GM12878 (cell line): ENCODE measurements at regions not wholly inside any gene's neighbourhood (a gene's known extent, or its start where the extent isn't known, plus 50 kb on each side); places are given as distances from the start of the nearest gene placed in this dataset.

ENCODE experiments used
- ATAC-seq: fragments of 200-7000 bp; cut with Tn5 transposase; 3 replicates; pipeline ENCODE4 v1.9.1; 2020; ENCODE audit warnings: mild to moderate bottlenecking, moderate library complexity
- BruUV-seq: library from RNA; stranded (reverse); fragments of 400-500 nt; replicated peaks from 2 replicates; lab custom pipeline; 2021; lab: Mats Ljungman, UMichigan
- CTCF ChIA-PET: fragments of 300-600 bp; sonication (Branson Sonifier 250); formaldehyde crosslinking; extraction: SDS; loops from one replicate; lab custom pipeline; 2021; ENCODE audit warnings: inconsistent platforms; lab: Yijun Ruan, JAX
- POLR2A ChIA-PET: fragments of 350-600 bp; formaldehyde crosslinking; extraction: SDS; loops from one replicate; lab custom pipeline; 2021; ENCODE audit warnings: inconsistent platforms; lab: Charles Lee
- RAD21 ChIA-PET: fragments of 300-600 bp; sonication (Branson Sonifier 250); formaldehyde crosslinking; loops from one replicate; lab custom pipeline; 2023; ENCODE audit warnings: antibody characterized with exemption; ENCODE audit not compliant: unreplicated experiment; lab: Charles Lee
- SMC1A ChIA-PET: fragments of 300-600 bp; sonication (Branson Sonifier 250); formaldehyde crosslinking; loops from one replicate; lab custom pipeline; 2023; ENCODE audit not compliant: unreplicated experiment, uncharacterized antibody; lab: Charles Lee
- DNase-seq: peaks from one replicate; pipeline ENCODE4 v3.0.0-alpha.2; 2011; ENCODE audit warnings: low read depth, low spot score
- FAIRE-seq: peaks from 3 replicates; lab custom pipeline; 2011; peaks lifted over from hg19 to GRCh38; lab: Jason Lieb, UNC
- H2AFZ ChIP-seq: 2 replicates; pipeline ENCODE4 v1.6.0; 2011; ENCODE audit warnings: low read depth, low read length, control low read depth; ENCODE audit not compliant: control insufficient read depth
- H3K27ac ChIP-seq: 2 replicates; pipeline ENCODE4 v1.5.1; 2011; ENCODE audit warnings: control low read depth; ENCODE audit not compliant: control insufficient read depth, insufficient read depth
- H3K27me3 ChIP-seq, 2 experiments: replicated peaks in 1 of 2; 2 replicates each; pipeline versions ENCODE4 v1.6.0 to v1.6.1; 2011; ENCODE audit warnings: low read length in 1 of 2; ENCODE audit not compliant: control insufficient read depth in 2 of 2, insufficient read depth in 2 of 2
- H3K36me3 ChIP-seq, 2 experiments: 2 replicates each; pipeline ENCODE4 v1.5.1; 2011; ENCODE audit warnings: low read length in 1 of 2; ENCODE audit not compliant: control insufficient read depth in 2 of 2, insufficient read depth in 2 of 2
- H3K4me1 ChIP-seq: 2 replicates; pipeline ENCODE4 v1.6.1; 2011; ENCODE audit warnings: mild to moderate bottlenecking, low read length, moderate library complexity, mixed read lengths; ENCODE audit not compliant: control insufficient read depth, insufficient read depth
- H3K4me2 ChIP-seq: 2 replicates; pipeline ENCODE4 v1.6.0; 2011; ENCODE audit warnings: control low read depth; ENCODE audit not compliant: control insufficient read depth, insufficient read depth
- H3K4me3 ChIP-seq: fragments of 200-600 bp; sonication (generic); 2 replicates; pipeline ENCODE4 v1.5.1; 2016
- H3K79me2 ChIP-seq: 2 replicates; pipeline ENCODE4 v1.6.0; 2011; ENCODE audit warnings: low read length; ENCODE audit not compliant: control insufficient read depth, insufficient read depth
- H3K9ac ChIP-seq: 2 replicates; pipeline ENCODE4 v1.8.0; 2011; ENCODE audit warnings: low read length, control low read depth, mixed read lengths; ENCODE audit not compliant: control insufficient read depth, insufficient read depth
- H3K9me3 ChIP-seq: replicated peaks from 3 replicates; pipeline ENCODE4 v1.5.1; 2011; ENCODE audit warnings: mild to moderate bottlenecking, low read length; ENCODE audit not compliant: control insufficient read depth, insufficient read depth
- H4K20me1 ChIP-seq: 2 replicates; pipeline ENCODE4 v1.6.0; 2011; ENCODE audit not compliant: control insufficient read depth, insufficient read depth
- IKZF2 ChIP-seq, 2 experiments: fragments of 450-650 bp; IDR thresholded peaks; 2 replicates each; pipeline ENCODE4 v1.6.1; 2017; ENCODE audit warnings: mild to moderate bottlenecking in 2 of 2, moderate library complexity in 2 of 2
- RFX5 ChIP-seq: IDR thresholded peaks from 2 replicates; pipeline ENCODE4 v1.6.1; 2011; ENCODE audit warnings: low read depth, low read length, improper control_type of control experiment
- SMARCA5 ChIP-seq: fragments of 450-650 bp; IDR thresholded peaks from 2 replicates; pipeline ENCODE4 v1.6.1; 2017; ENCODE audit warnings: mild to moderate bottlenecking
- ZNF592 ChIP-seq: fragments of 450-650 bp; IDR thresholded peaks from 2 replicates; pipeline ENCODE4 v1.6.1; 2017; ENCODE audit warnings: mild to moderate bottlenecking, moderate library complexity
- WGBS: methylation state at CpG from one replicate; pipeline ENCODE4 v1.1.6; 2016; ENCODE audit warnings: low lambda C conversion rate; ENCODE audit not compliant: insufficient replicate concordance, insufficient coverage; ENCODE audit errors: missing lambda C conversion rate; 5-methylcytosine and 5-hydroxymethylcytosine counted together
- in situ Hi-C: fragments of 300-500 bp; cut with MboI; formaldehyde crosslinking; loops from 9 replicates; pipeline ENCODE4 v1.14.3; 2018; ENCODE audit warnings: mixed read lengths
- intact Hi-C: fragments of 100-400 bp; cut with micrococcal nuclease; formaldehyde crosslinking; loops from one replicate; pipeline ENCODE4 v1.14.2; 2022; ENCODE audit not compliant: unreplicated experiment
- TF ChIP-seq, protein P1 (sequence below): IDR thresholded peaks from 2 replicates; pipeline ENCODE4 v1.6.1; 2011; ENCODE audit warnings: low read depth, low read length, improper control_type of control experiment, borderline replicate concordance

DNA sequence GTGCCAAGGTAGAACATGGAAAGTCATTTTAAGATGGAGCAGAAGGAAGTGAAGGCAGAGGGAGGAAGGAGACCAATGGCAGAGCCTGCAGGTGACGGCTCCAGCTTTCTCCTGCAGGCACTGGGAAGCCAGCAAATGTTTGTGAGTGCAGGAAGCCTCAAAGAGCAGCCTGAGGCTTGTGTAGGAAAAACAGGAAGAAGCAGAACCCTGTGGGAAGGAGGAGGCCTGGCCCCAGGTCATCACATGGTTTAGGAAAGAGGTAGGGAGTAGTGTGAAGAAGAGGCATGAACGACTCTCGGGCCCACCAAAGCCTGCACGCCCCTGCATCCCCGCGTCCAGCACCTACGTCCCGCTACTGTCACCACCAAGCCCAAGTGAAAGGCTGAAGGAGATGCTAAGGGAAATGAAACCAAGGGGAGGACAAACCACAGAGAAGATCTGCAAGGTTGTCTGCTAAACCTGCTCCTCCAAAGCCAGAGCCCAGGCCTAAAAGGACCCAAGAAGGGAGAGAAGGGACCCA lies 151.5 kb downstream of the CHST1 start (continued):
- TF ChIP-seq, protein P1, sequence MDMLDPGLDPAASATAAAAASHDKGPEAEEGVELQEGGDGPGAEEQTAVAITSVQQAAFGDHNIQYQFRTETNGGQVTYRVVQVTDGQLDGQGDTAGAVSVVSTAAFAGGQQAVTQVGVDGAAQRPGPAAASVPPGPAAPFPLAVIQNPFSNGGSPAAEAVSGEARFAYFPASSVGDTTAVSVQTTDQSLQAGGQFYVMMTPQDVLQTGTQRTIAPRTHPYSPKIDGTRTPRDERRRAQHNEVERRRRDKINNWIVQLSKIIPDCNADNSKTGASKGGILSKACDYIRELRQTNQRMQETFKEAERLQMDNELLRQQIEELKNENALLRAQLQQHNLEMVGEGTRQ, result no peak
- no peak for TF ChIP-seq SMARCA5

DNA sequence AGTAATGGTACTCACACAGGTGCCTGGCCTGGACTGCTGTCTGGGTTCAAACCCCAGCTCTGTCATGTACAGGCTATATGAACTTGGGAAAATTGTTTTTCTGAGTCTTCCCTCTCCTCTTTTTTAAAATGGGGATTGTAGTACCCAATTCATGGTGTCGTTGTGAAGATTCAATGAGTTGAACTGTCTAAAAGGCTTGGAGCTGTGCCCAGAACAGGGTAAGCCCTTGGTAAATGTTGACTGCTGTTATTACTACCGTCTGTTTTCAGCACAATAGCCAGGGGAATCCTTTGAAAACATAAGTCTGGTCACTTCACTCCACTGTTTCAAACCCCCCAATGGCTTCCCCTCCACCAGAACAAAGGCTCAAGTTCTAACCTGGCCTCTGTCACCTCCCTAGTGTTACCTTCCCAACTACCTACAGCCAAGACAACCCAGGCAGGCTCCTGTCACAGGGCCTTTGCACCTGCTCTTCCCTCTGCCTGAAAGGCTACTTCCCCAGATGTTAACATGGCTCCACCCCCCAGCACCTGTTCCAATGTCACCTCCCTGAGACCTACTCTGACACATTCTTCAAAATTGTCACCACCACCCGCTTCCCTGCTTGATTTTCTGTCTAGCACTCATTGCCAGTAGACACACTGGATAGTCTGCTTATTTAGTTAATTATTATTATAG lies 152.8 kb downstream of the CHST1 start:
- BruUV-seq, result no TSS peak
- ChIA-PET SMC1A (no interaction called here), CTCF (no interaction called here), RAD21 (interaction anchor here (0.6 kb wide), 1 partner anchor 82 kb away, joined by 3 read pairs; no protein-coding TSS in a partner anchor)
- peaks cover 0 to 4% of the 10 kb centered on the region in 2 experiments; a peak in 3 of 4 replicates for H3K27me3 ChIP-seq
- H3K4me1 ChIP-seq, result no peaks in the 10 kb centered on the region
- FAIRE-seq (no peak), DNase-seq (no peak), ATAC-seq (no peak)
- in situ Hi-C loops, result no loop called here
- no peaks in the 10 kb centered on the region for H3K9me3 ChIP-seq
- H3K9ac ChIP-seq, result no peak overlapping the region
- no peaks in the 10 kb centered on the region for H4K20me1 ChIP-seq
- H3K4me2 ChIP-seq, result no peak overlapping the region
- H3K27ac ChIP-seq, result no peak overlapping the region
- H3K36me3 ChIP-seq, result no peaks in the 10 kb centered on the region
- whole genome bisulfite sequencing, result 5% methylated on average over 3 of the region's 3 CpGs
- no peak overlapping the region for H3K4me3 ChIP-seq
- no peak for TF ChIP-seq ZNF592
- TF ChIP-seq RFX5, result no peak
- TF ChIP-seq IKZF2 (IDR thresholded peaks at IDR 0.05), result no peak
- TF ChIP-seq, all 136 proteins: peak for 0
- H3K79me2 ChIP-seq, result no peaks in the 10 kb centered on the region
- no peak overlapping the region for H2AFZ ChIP-seq
- POLR2A ChIA-PET, result no interaction called here
- intact Hi-C loops, result no loop called here
